Sigmoid colon (tissue), 6 donors: ENCODE measurements at regions not wholly inside any gene's neighbourhood (a gene's known extent, or its start where the extent isn't known, plus 50 kb on each side); places are given as distances from the start of the nearest gene placed in this dataset.
"Not testable (repeated sequence)": the region's sequence is repeated elsewhere in the genome, so short reads cannot be mapped to it uniquely, and the experiment has no call there.

Experiments used
- DNase-seq: peaks from one replicate; pipeline ENCODE4 v3.0.0-alpha.2; 2019
- H3K27ac ChIP-seq, 4 donors: fragments of 200-600 bp; sonication (generic); one replicate each; pipeline ENCODE4 v1.5.1; 2016 to 2019; ENCODE audit warnings: mild to moderate bottlenecking in 1 of 4
- H3K27me3 ChIP-seq, 3 donors: fragments of 200-600 bp; sonication (generic); one replicate each; pipeline ENCODE4 v1.5.1; 2019; ENCODE audit warnings: mild to moderate bottlenecking in 1 of 3
- H3K36me3 ChIP-seq, 4 donors: fragments of 200-600 bp; sonication (generic); one replicate each; pipeline ENCODE4 v1.5.1; 2016 to 2019
- H3K4me1 ChIP-seq, 4 donors: fragments of 200-600 bp; sonication (generic); one replicate each; pipeline ENCODE4 v1.5.1; 2017 to 2019
- H3K4me3 ChIP-seq, 4 donors: fragments of 200-600 bp; sonication (generic); one replicate each; pipeline ENCODE4 v1.5.1; 2017 to 2019; ENCODE audit warnings: mild to moderate bottlenecking in 2 of 4, moderate library complexity in 1 of 4
- H3K9me3 ChIP-seq, 4 donors: fragments of 200-600 bp in 3 of 4; sonication (generic) in 3 of 4; one replicate each; pipeline versions ENCODE4 v1.5.1 to v1.6.1; 2013 to 2019
- EP300 ChIP-seq, 4 donors: sonication (generic); formaldehyde crosslinking; IDR thresholded peaks; one replicate each; pipeline ENCODE4 v1.6.1; 2017; ENCODE audit warnings: antibody characterized with exemption in 4 of 4
- POLR2A ChIP-seq, 2 donors: fragments of 450-650 bp; IDR thresholded peaks; one replicate each; pipeline ENCODE4 v1.6.1; 2016; ENCODE audit warnings: antibody characterized with exemption in 2 of 2, mild to moderate bottlenecking in 2 of 2, moderate library complexity in 2 of 2
- POLR2AphosphoS5 ChIP-seq, 4 donors: sonication (generic); formaldehyde crosslinking; IDR thresholded peaks; one replicate each; pipeline ENCODE4 v1.6.1; 2017; ENCODE audit warnings: antibody characterized with exemption in 4 of 4
- WGBS, 2 donors: extraction: QIAGEN DNeasy Blood & Tissue Kit; methylation state at CpG; one replicate each; pipeline ENCODE4 v1.1.7; 2013; 5-methylcytosine and 5-hydroxymethylcytosine counted together
- intact Hi-C: fragments of 100-400 bp; cut with DNase I; formaldehyde crosslinking; loops from one replicate; pipeline ENCODE4 v1.15.1; 2023
- TF ChIP-seq, protein P1 (sequence below), 4 experiments: fragments of 450-650 bp in 3 of 4; fragments of 200-600 bp in 1 of 4; IDR thresholded peaks; one replicate each; pipeline ENCODE4 v1.5.1; 2016 to 2019; ENCODE audit warnings: antibody characterized with exemption in 4 of 4, mild to moderate bottlenecking in 3 of 4, moderate library complexity in 2 of 4
- donor health status: healthy with polysubstance abuse.
- donor health status: healthy.

GRCh38 chr7:156577645-156578577, 62.7 kb upstream of the RNF32 start:
- intact Hi-C loops: no loop called here
- no peak overlapping the region for H3K27ac ChIP-seq
- whole genome bisulfite sequencing, 2 donors: 87 to 90% methylated on average over 15 of the region's 15 CpGs
- TF ChIP-seq, protein P1, sequence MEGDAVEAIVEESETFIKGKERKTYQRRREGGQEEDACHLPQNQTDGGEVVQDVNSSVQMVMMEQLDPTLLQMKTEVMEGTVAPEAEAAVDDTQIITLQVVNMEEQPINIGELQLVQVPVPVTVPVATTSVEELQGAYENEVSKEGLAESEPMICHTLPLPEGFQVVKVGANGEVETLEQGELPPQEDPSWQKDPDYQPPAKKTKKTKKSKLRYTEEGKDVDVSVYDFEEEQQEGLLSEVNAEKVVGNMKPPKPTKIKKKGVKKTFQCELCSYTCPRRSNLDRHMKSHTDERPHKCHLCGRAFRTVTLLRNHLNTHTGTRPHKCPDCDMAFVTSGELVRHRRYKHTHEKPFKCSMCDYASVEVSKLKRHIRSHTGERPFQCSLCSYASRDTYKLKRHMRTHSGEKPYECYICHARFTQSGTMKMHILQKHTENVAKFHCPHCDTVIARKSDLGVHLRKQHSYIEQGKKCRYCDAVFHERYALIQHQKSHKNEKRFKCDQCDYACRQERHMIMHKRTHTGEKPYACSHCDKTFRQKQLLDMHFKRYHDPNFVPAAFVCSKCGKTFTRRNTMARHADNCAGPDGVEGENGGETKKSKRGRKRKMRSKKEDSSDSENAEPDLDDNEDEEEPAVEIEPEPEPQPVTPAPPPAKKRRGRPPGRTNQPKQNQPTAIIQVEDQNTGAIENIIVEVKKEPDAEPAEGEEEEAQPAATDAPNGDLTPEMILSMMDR (IDR thresholded peaks at IDR 0.05): no peak
- TF ChIP-seq EP300 (IDR thresholded peaks at IDR 0.05) (no peak), POLR2AphosphoS5 (IDR thresholded peaks at IDR 0.05) (no peak), POLR2A (IDR thresholded peaks at IDR 0.05) (no peak)
- H3K4me3 ChIP-seq: no peak overlapping the region
- peaks cover 0 to 2% (median 0%) of the 10 kb centered on the region in 4 donors for H3K9me3 ChIP-seq
- H3K27me3 ChIP-seq: no peaks in the 10 kb centered on the region
- no peaks in the 10 kb centered on the region for H3K4me1 ChIP-seq
- no peaks in the 10 kb centered on the region for H3K36me3 ChIP-seq
- DNase-seq: no peak

GRCh38 chr7:156576216-156577058, 64.1 kb upstream of the RNF32 start:
- H3K4me3 ChIP-seq: no peak overlapping the region
- 80 to 92% methylated on average over 20 of the region's 20 CpGs for WGBS, 2 donors
- no peaks in the 10 kb centered on the region for H3K4me1 ChIP-seq
- no peak overlapping the region for H3K27ac ChIP-seq
- intact Hi-C loops: no loop called here
- TF ChIP-seq POLR2A (IDR thresholded peaks at IDR 0.05): no peak
- TF ChIP-seq, protein P1 (IDR thresholded peaks at IDR 0.05): no peak
- no peak for TF ChIP-seq POLR2AphosphoS5 (IDR thresholded peaks at IDR 0.05)
- TF ChIP-seq EP300 (IDR thresholded peaks at IDR 0.05): no peak
- no peaks in the 10 kb centered on the region for H3K36me3 ChIP-seq
- DNase-seq: no peak
- H3K27me3 ChIP-seq: no peaks in the 10 kb centered on the region
- peaks cover 0 to 2% (median 0%) of the 10 kb centered on the region in 4 donors for H3K9me3 ChIP-seq

- Histone ChIP-seq H3K27ac (no peak overlapping the region), H3K36me3 (no peaks in the 10 kb centered on the region), H3K27me3 (no peaks in the 10 kb centered on the region), H3K4me1 (no peaks in the 10 kb centered on the region), H3K4me3 (no peak overlapping the region), H3K9me3 (peaks cover 0 to 2% (median 0%) of the 10 kb centered on the region in 4 donors)
- 91 to 95% methylated on average over 1 of the region's 1 CpG for WGBS, 2 donors
- DNase-seq: no peak
- intact Hi-C loops: no loop called here
- TF ChIP-seq EP300 (IDR thresholded peaks at IDR 0.05): no peak
- no peak for TF ChIP-seq POLR2AphosphoS5 (IDR thresholded peaks at IDR 0.05)
- TF ChIP-seq POLR2A (IDR thresholded peaks at IDR 0.05): no peak
- TF ChIP-seq, protein P1 (IDR thresholded peaks at IDR 0.05): no peak
Measured at GRCh38 chr7:156568258-156568657, 72.3 kb upstream of the RNF32 start.

- 15 to 61% methylated on average over 8 of the region's 8 CpGs for WGBS, 2 donors
- Histone ChIP-seq H3K27ac (no peak overlapping the region), H3K4me1 (no peaks in the 10 kb centered on the region)
Measured at GRCh38 chr7:156566812-156567549, 73.6 kb upstream of the RNF32 start.

GRCh38 chr7:156565002-156565401, 75.6 kb upstream of the RNF32 start:
- H3K36me3 ChIP-seq, intact Hi-C loops, H3K27me3 ChIP-seq, H3K4me3 ChIP-seq, H3K27ac ChIP-seq, H3K9me3 ChIP-seq, DNase-seq, H3K4me1 ChIP-seq: not testable (repeated sequence)
- 84 to 93% methylated on average over 1 of the region's 1 CpG for WGBS, 2 donors

More at GRCh38 chr7:156566812-156567549, 73.6 kb upstream of the RNF32 start:
- intact Hi-C loops: no loop called here
- TF ChIP-seq POLR2AphosphoS5 (IDR thresholded peaks at IDR 0.05): no peak
- no peak for TF ChIP-seq POLR2A (IDR thresholded peaks at IDR 0.05)
- no peak for TF ChIP-seq EP300 (IDR thresholded peaks at IDR 0.05)
- TF ChIP-seq, protein P1 (IDR thresholded peaks at IDR 0.05): no peak
- Histone ChIP-seq H3K36me3 (no peaks in the 10 kb centered on the region), H3K9me3 (no peaks in the 10 kb centered on the region), H3K4me3 (no peak overlapping the region), H3K27me3 (no peaks in the 10 kb centered on the region)
- no peak for DNase-seq
